OCI-LY7 (cell line): ENCODE measurements at regions not wholly inside any gene's neighbourhood (a gene's known extent, or its start where the extent isn't known, plus 50 kb on each side); places are given as distances from the start of the nearest gene placed in this dataset.

Source experiments
- EZH2phosphoT487 ChIP-seq: fragments of 200-600 bp; sonication (generic); IDR thresholded peaks from 2 replicates; pipeline ENCODE4 v1.6.1; 2018; ENCODE audit warnings: low read depth, borderline replicate concordance, mild to moderate bottlenecking, mixed run types, antibody characterized with exemption, low read length, moderate library complexity, mixed read lengths
- TF ChIP-seq, protein P1 (sequence below): fragments of 200-600 bp; sonication (generic); conservative IDR thresholded peaks from 2 replicates; pipeline ENCODE4 v1.5.1; 2014; ENCODE audit warnings: mild to moderate bottlenecking, antibody characterized with exemption, low read length, moderate library complexity, mixed read lengths

DNA sequence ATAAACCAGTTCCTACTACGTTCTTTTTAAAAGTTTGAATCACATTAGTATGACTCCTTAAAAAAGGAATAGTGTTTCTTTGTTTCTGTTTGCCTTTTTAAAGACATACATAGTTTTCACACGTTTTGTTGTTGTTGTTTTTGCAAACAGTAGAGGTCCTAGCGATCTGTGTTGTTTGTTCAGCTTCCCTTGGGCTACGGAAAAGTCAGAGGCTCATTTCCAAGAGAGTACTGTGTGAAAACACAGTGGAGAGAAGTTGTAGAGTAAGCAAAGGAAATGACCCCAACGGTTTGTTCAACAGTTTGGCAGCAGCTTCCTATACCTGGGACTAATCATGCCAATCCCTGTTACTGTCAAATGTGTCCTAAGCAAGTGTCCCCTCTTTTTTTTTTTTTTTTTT, 87.1 kb upstream of the STEAP1 start:
- TF ChIP-seq, protein P1, sequence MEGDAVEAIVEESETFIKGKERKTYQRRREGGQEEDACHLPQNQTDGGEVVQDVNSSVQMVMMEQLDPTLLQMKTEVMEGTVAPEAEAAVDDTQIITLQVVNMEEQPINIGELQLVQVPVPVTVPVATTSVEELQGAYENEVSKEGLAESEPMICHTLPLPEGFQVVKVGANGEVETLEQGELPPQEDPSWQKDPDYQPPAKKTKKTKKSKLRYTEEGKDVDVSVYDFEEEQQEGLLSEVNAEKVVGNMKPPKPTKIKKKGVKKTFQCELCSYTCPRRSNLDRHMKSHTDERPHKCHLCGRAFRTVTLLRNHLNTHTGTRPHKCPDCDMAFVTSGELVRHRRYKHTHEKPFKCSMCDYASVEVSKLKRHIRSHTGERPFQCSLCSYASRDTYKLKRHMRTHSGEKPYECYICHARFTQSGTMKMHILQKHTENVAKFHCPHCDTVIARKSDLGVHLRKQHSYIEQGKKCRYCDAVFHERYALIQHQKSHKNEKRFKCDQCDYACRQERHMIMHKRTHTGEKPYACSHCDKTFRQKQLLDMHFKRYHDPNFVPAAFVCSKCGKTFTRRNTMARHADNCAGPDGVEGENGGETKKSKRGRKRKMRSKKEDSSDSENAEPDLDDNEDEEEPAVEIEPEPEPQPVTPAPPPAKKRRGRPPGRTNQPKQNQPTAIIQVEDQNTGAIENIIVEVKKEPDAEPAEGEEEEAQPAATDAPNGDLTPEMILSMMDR, result no peak
- TF ChIP-seq EZH2phosphoT487, result no peak
